IMR-90 (cell line): ENCODE measurements at regions not wholly inside any gene's neighbourhood (a gene's known extent, or its start where the extent isn't known, plus 50 kb on each side); places are given as distances from the start of the nearest gene placed in this dataset.

ENCODE experiments used
- ATAC-seq: fragments of 200-7000 bp; cut with Tn5 transposase; 2 replicates; pipeline ENCODE4 v1.9.1; 2020; ENCODE audit warnings: low read depth, mild to moderate bottlenecking, moderate library complexity
- BruUV-seq: library from RNA; stranded (reverse); fragments of 400-500 nt; replicated peaks from 2 replicates; lab custom pipeline; 2021; lab: Mats Ljungman, UMichigan
- CTCF ChIA-PET: fragments of 300-600 bp; formaldehyde crosslinking; extraction: SDS; loops from one replicate; lab custom pipeline; 2021; ENCODE audit warnings: antibody characterized with exemption; lab: Yijun Ruan, JAX
- POLR2A ChIA-PET: fragments of 300-600 bp; sonication (Branson Sonifier 250); formaldehyde crosslinking; loops from one replicate; lab custom pipeline; 2022; ENCODE audit warnings: antibody characterized with exemption; ENCODE audit not compliant: unreplicated experiment; lab: Charles Lee
- DNase-seq: peaks from one replicate; pipeline ENCODE4 v3.0.0; 2013
- H2AFZ ChIP-seq: replicated peaks from 2 replicates; pipeline ENCODE3; 2013; ENCODE audit warnings: low read length, mild to moderate bottlenecking; ENCODE audit not compliant: poor library complexity
- H2AK5ac ChIP-seq: 2 replicates; pipeline ENCODE4 v1.6.1; 2013; ENCODE audit warnings: low read depth, low read length, inconsistent platforms
- H2AK9ac ChIP-seq: replicated peaks from 2 replicates; pipeline ENCODE3; 2013; ENCODE audit warnings: mild to moderate bottlenecking, low read depth, low read length, moderate library complexity; ENCODE audit not compliant: poor library complexity
- H2BK120ac ChIP-seq: 2 replicates; pipeline ENCODE4 v1.6.1; 2013; ENCODE audit warnings: low read depth, low read length, inconsistent platforms
- H2BK15ac ChIP-seq: 3 replicates; pipeline ENCODE4 v1.6.1; 2013; ENCODE audit warnings: low read depth, low read length, inconsistent platforms
- H2BK20ac ChIP-seq: 2 replicates; pipeline ENCODE4 v1.6.1; 2013; ENCODE audit warnings: low read depth, mild to moderate bottlenecking, inconsistent platforms, low read length, moderate library complexity
- H2BK5ac ChIP-seq: 2 replicates; pipeline ENCODE4 v1.6.1; 2013; ENCODE audit warnings: mild to moderate bottlenecking, low read depth, low read length, inconsistent platforms; ENCODE audit not compliant: poor library complexity, severe bottlenecking
- H3K14ac ChIP-seq: replicated peaks from 2 replicates; pipeline ENCODE4 v1.6.1; 2013; ENCODE audit warnings: low read depth, low read length, inconsistent platforms
- H3K18ac ChIP-seq: 2 replicates; pipeline ENCODE4 v1.6.1; 2013; ENCODE audit warnings: low read depth, low read length, control low read depth
- H3K23ac ChIP-seq: 2 replicates; pipeline ENCODE4 v1.6.1; 2013; ENCODE audit warnings: low read depth, low read length, inconsistent platforms
- H3K27ac ChIP-seq: 2 replicates; pipeline ENCODE4 v1.5.1; 2013; ENCODE audit warnings: mild to moderate bottlenecking, control low read depth, low read length; ENCODE audit not compliant: insufficient read depth
- H3K27me3 ChIP-seq: 2 replicates; pipeline ENCODE4 v1.6.1; 2013; ENCODE audit warnings: low read length; ENCODE audit not compliant: control insufficient read depth, insufficient read depth
- H3K36me3 ChIP-seq: 2 replicates; pipeline ENCODE4 v1.6.1; 2013; ENCODE audit warnings: low read length, mixed read lengths; ENCODE audit not compliant: control insufficient read depth, insufficient read depth
- H3K4ac ChIP-seq: 2 replicates; pipeline ENCODE4 v1.6.1; 2013; ENCODE audit warnings: low read depth, low read length, inconsistent platforms
- H3K4me1 ChIP-seq: 2 replicates; pipeline ENCODE4 v1.6.1; 2013; ENCODE audit warnings: low read length, mixed read lengths; ENCODE audit not compliant: control insufficient read depth, insufficient read depth
- H3K4me2 ChIP-seq: 2 replicates; pipeline ENCODE4 v1.6.1; 2013; ENCODE audit warnings: low read depth, mild to moderate bottlenecking, control low read depth, low read length, moderate library complexity
- H3K4me3 ChIP-seq: 2 replicates; pipeline ENCODE4 v1.5.1; 2013; ENCODE audit warnings: low read depth, mild to moderate bottlenecking, control low read depth, low read length, moderate library complexity; ENCODE audit not compliant: insufficient read depth
- H3K56ac ChIP-seq: 2 replicates; pipeline ENCODE4 v1.6.1; 2013; ENCODE audit warnings: low read length, inconsistent platforms; ENCODE audit not compliant: insufficient read depth; ENCODE audit errors: extremely low read depth
- H3K79me1 ChIP-seq, 2 experiments: 2 replicates each; pipeline ENCODE4 v1.6.1; 2013; ENCODE audit warnings: low read length in 2 of 2, inconsistent platforms in 1 of 2, low read depth in 1 of 2
- H3K9ac ChIP-seq: 2 replicates; pipeline ENCODE4 v1.6.1; 2013; ENCODE audit warnings: low read depth, low read length, control low read depth
- H3K9me1 ChIP-seq: 2 replicates; pipeline ENCODE4 v1.6.1; 2013; ENCODE audit warnings: low read length, inconsistent platforms; ENCODE audit not compliant: insufficient read depth
- H3K9me3 ChIP-seq: 2 replicates; pipeline ENCODE4 v1.6.1; 2013; ENCODE audit warnings: low read length; ENCODE audit not compliant: control insufficient read depth, insufficient read depth
- H4K20me1 ChIP-seq: 2 replicates; pipeline ENCODE4 v1.6.1; 2013; ENCODE audit warnings: low read length, inconsistent platforms; ENCODE audit not compliant: insufficient read depth
- H4K5ac ChIP-seq: 2 replicates; pipeline ENCODE4 v1.6.1; 2013; ENCODE audit warnings: mild to moderate bottlenecking, low read depth, low read length, control low read depth
- H4K8ac ChIP-seq, 2 experiments: 2 replicates each; pipeline ENCODE4 v1.6.1; 2013; ENCODE audit warnings: low read depth in 2 of 2, low read length in 2 of 2, control low read depth in 1 of 2, inconsistent platforms in 1 of 2
- H4K91ac ChIP-seq: 2 replicates; pipeline ENCODE4 v1.6.1; 2013; ENCODE audit warnings: low read depth, low read length, inconsistent platforms; ENCODE audit not compliant: insufficient read depth
- BHLHE40 ChIP-seq: fragments of 150-350 bp; IDR thresholded peaks from 2 replicates; pipeline ENCODE4 v1.6.1; 2016; ENCODE audit warnings: mild to moderate bottlenecking, low read depth, low read length
- FOS ChIP-seq: fragments of 150-350 bp; IDR thresholded peaks from 2 replicates; pipeline ENCODE4 v1.6.1; 2016; ENCODE audit warnings: low read depth, low read length
- MAFK ChIP-seq: IDR thresholded peaks from 2 replicates; pipeline ENCODE4 v1.6.1; 2012; ENCODE audit warnings: low read depth, low read length, improper control_type of control experiment
- MAZ ChIP-seq: IDR thresholded peaks from 2 replicates; pipeline ENCODE4 v1.6.1; 2012; ENCODE audit warnings: low read depth, mild to moderate bottlenecking, low read length, improper control_type of control experiment, moderate library complexity, borderline replicate concordance
- RFX5 ChIP-seq: IDR thresholded peaks from 2 replicates; pipeline ENCODE4 v1.8.0; 2012; ENCODE audit warnings: low read depth, mild to moderate bottlenecking, low read length, moderate library complexity
- SMC3 ChIP-seq: fragments of 150-350 bp; IDR thresholded peaks from 2 replicates; pipeline ENCODE4 v1.6.1; 2016; ENCODE audit warnings: low read depth, mild to moderate bottlenecking, antibody characterized with exemption, low read length, moderate library complexity
- WGBS, 2 experiments: methylation state at CpG; one replicate each; pipeline versions ENCODE4 v1.1.5 to v1.1.7; 2013; ENCODE audit warnings: missing lambda C conversion rate in 2 of 2; ENCODE audit not compliant: insufficient read length in 1 of 2; ENCODE audit errors: extremely low coverage in 2 of 2; 5-methylcytosine and 5-hydroxymethylcytosine counted together
- dilution Hi-C: fragments of 300-500 bp; cut with HindIII; formaldehyde crosslinking; loops from one replicate; pipeline ENCODE4 v1.14.3; 2018; ENCODE audit warnings: low sequenced_read_pairs; ENCODE audit not compliant: unreplicated experiment
- in situ Hi-C: fragments of 300-500 bp; cut with MboI; formaldehyde crosslinking; loops from 3 replicates; pipeline ENCODE4 v1.14.3; 2019; ENCODE audit warnings: low sequenced_read_pairs, inconsistent platforms, mixed read lengths
- intact Hi-C: fragments of 100-400 bp; cut with micrococcal nuclease; formaldehyde crosslinking; loops from 2 replicates; pipeline ENCODE4 v1.10.0; 2022
- TF ChIP-seq, protein P1 (sequence below): fragments of 150-350 bp; IDR thresholded peaks from 2 replicates; pipeline ENCODE4 v1.6.1; 2017; ENCODE audit warnings: mild to moderate bottlenecking, antibody characterized with exemption, low read length, low read depth

DNA sequence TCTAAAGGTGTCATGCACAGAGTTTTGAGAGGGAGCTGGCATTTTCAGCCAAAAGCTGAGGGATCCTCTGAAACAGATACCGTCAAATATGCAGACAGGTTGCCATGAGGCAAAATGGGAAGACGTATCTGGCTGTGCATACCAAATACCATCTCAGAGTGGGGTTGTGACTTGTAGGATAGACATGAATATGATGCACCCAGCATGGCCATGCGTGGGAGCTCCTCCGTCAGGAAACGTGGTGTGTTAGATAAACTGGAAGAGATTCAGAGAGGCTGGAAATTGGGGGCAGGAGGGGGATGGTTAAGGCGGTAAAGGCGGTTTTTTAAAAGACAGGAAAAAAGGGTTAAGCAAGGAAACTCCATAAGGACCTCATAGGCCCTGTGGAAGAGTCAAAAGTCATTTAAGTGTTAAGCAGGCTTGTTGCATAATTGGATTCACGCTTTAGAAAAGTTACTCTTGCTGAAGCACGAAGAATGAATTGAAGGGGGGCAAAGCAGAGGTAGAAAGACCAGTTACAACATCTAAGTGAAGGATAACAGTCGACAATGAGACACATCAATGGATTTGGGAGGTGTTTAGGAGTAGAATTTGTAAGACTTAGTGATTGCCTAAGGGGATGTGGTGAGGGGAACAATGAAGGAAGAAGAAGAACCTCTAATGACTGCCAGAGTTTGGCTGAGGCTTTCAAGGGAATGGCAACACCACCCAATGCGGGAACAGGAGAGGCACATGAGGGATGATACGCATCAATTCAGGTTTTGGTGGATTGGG is 139.6 kb upstream of the CTAGE1 start (continued):
- TF ChIP-seq, protein P1, sequence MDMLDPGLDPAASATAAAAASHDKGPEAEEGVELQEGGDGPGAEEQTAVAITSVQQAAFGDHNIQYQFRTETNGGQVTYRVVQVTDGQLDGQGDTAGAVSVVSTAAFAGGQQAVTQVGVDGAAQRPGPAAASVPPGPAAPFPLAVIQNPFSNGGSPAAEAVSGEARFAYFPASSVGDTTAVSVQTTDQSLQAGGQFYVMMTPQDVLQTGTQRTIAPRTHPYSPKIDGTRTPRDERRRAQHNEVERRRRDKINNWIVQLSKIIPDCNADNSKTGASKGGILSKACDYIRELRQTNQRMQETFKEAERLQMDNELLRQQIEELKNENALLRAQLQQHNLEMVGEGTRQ, result no peak

- Histone ChIP-seq H3K9ac (peak overlapping the region; percentile 65), H3K4ac (peak overlapping the region; percentile 60; the same call in 1 of the 2 replicates)
- dilution Hi-C loops, result no loop called here
Measured at GRCh38 chr18:22558945-22559385, 141.2 kb upstream of the CTAGE1 start.

More at GRCh38 chr18:22558945-22559385, 141.2 kb upstream of the CTAGE1 start:
- H3K79me1 ChIP-seq, result no peaks in the 10 kb centered on the region
- H2BK5ac ChIP-seq, result peak overlapping the region; percentile 79
- WGBS, 2 experiments, result 0% methylated on average over 3 of the region's 28 CpGs; no CpG with 5 or more reads in 1 of the 2 experiments
- CTCF ChIA-PET, result no interaction called here
- H4K8ac ChIP-seq, result peak overlapping the region in 1 of 2 experiments; percentile 59; a peak in 2 of 4 replicates
- ATAC-seq (peak; percentile 43), DNase-seq (peak; percentile 72)
- no peak overlapping the region; the same call in 1 of the 2 replicates for H3K14ac ChIP-seq
- in situ Hi-C loops (loop anchor here (10.0 kb wide), 1 partner anchor 94 kb away; no protein-coding TSS in a partner anchor), intact Hi-C loops (loop anchor here (1.0 to 10.0 kb wide), 4 partner anchors 93 to 389 kb away; no protein-coding TSS in a partner anchor)
- H2AFZ ChIP-seq, result peak overlapping the region; percentile 87
- peak overlapping the region; percentile 74; the same call in 1 of the 2 replicates for H3K27ac ChIP-seq
- H3K56ac ChIP-seq, result peak overlapping the region; percentile 55; the same call in 1 of the 2 replicates
- peak overlapping the region; percentile 51 for H2AK9ac ChIP-seq
- no peaks in the 10 kb centered on the region for H3K36me3 ChIP-seq
- H2AK5ac ChIP-seq, result no peak overlapping the region
- 0 out of 2 replicates have a peak overlapping the region, but pooled peaks have one; percentile 16 for H3K23ac ChIP-seq
- no peak for TF ChIP-seq MAFK
- TF ChIP-seq, protein P1, result 0 out of 2 replicates have a peak, but pooled peaks have one; percentile 6
- TF ChIP-seq MAZ, result peak; percentile 94
- peak; percentile 42; the same call in 1 of the 2 replicates for TF ChIP-seq BHLHE40
- no peak; the same call in 1 of the 2 replicates for TF ChIP-seq FOS
- TF ChIP-seq SMC3, result peak; percentile 3; the same call in 1 of the 2 replicates
- TF ChIP-seq RFX5, result no peak
- peak overlapping the region; percentile 33; the same call in 1 of the 2 replicates for H4K5ac ChIP-seq
- no peaks in the 10 kb centered on the region for H4K20me1 ChIP-seq
- peak overlapping the region; percentile 46 for H3K4me3 ChIP-seq
- no peak overlapping the region for H2BK20ac ChIP-seq
- peak overlapping the region; percentile 71 for H4K91ac ChIP-seq
- H3K9me3 ChIP-seq, result no peaks in the 10 kb centered on the region
- H3K18ac ChIP-seq, result peak overlapping the region; percentile 69; the same call in 1 of the 2 replicates
- peaks cover 8% of the 10 kb centered on the region for H3K4me1 ChIP-seq
- H2BK15ac ChIP-seq, result no peak overlapping the region; the same call in 2 of the 3 replicates
- H3K9me1 ChIP-seq, result no peaks in the 10 kb centered on the region
- POLR2A ChIA-PET, result no interaction called here
- BruUV-seq, result no TSS peak
- peak overlapping the region; percentile 85 for H2BK120ac ChIP-seq
- H3K27me3 ChIP-seq, result no peaks in the 10 kb centered on the region
- H3K4me2 ChIP-seq, result peak overlapping the region; percentile 88
